Subcutaneous abdominal adipose tissue (tissue), 5 donors: ENCODE measurements at regions not wholly inside any gene's neighbourhood (a gene's known extent, or its start where the extent isn't known, plus 50 kb on each side); places are given as distances from the start of the nearest gene placed in this dataset.

Source experiments
- H3K27ac ChIP-seq: one replicate; pipeline ENCODE4 v1.7.0; 2013; ENCODE audit warnings: low read depth, mild to moderate bottlenecking, inconsistent platforms, low read length, moderate library complexity
- H3K27me3 ChIP-seq, 5 donors: one replicate each; pipeline ENCODE4 v1.7.0; 2013; ENCODE audit warnings: low read length in 5 of 5, inconsistent platforms in 1 of 5; ENCODE audit not compliant: control insufficient read depth in 5 of 5, insufficient read depth in 4 of 5
- H3K36me3 ChIP-seq, 5 donors: one replicate each; pipeline ENCODE4 v1.7.0; 2013; ENCODE audit warnings: low read length in 5 of 5; ENCODE audit not compliant: control insufficient read depth in 5 of 5, insufficient read depth in 5 of 5
- H3K4me1 ChIP-seq, 5 donors: one replicate each; pipeline ENCODE4 v1.7.0; 2013; ENCODE audit warnings: low read length in 5 of 5, mild to moderate bottlenecking in 3 of 5, moderate library complexity in 1 of 5; ENCODE audit not compliant: control insufficient read depth in 5 of 5, insufficient read depth in 5 of 5
- H3K4me3 ChIP-seq, 5 donors: one replicate each; pipeline ENCODE4 v1.7.0; 2013; ENCODE audit warnings: low read length in 5 of 5, low read depth in 1 of 5
- H3K9ac ChIP-seq, 5 donors: one replicate each; pipeline ENCODE4 v1.7.0; 2013; ENCODE audit warnings: low read length in 5 of 5, mild to moderate bottlenecking in 4 of 5, moderate library complexity in 3 of 5
- H3K9me3 ChIP-seq, 5 donors: one replicate each; pipeline ENCODE4 v1.7.0; 2013; ENCODE audit warnings: low read length in 5 of 5; ENCODE audit not compliant: control insufficient read depth in 5 of 5
- donor health status: healthy.
- donor health status: healthy.
- donor health status: healthy.
- donor health status: healthy.
- donor health status: healthy.

GRCh38 chr2:63658176-63658968 is 69.6 kb downstream of the MDH1 start:
- H3K27ac ChIP-seq = peak overlapping the region; percentile 61
- peaks cover 0 to 9% (median 6%) of the 10 kb centered on the region in 5 donors for H3K4me1 ChIP-seq
- no peak overlapping the region for H3K4me3 ChIP-seq
- peak overlapping the region in 1 of 5 donors; percentile 47 for H3K9ac ChIP-seq
- H3K27me3 ChIP-seq = no peaks in the 10 kb centered on the region
- H3K9me3 ChIP-seq = peaks cover 0 to 2% (median 0%) of the 10 kb centered on the region in 5 donors
- H3K36me3 ChIP-seq = peaks cover 0 to 4% (median 0%) of the 10 kb centered on the region in 5 donors

DNA sequence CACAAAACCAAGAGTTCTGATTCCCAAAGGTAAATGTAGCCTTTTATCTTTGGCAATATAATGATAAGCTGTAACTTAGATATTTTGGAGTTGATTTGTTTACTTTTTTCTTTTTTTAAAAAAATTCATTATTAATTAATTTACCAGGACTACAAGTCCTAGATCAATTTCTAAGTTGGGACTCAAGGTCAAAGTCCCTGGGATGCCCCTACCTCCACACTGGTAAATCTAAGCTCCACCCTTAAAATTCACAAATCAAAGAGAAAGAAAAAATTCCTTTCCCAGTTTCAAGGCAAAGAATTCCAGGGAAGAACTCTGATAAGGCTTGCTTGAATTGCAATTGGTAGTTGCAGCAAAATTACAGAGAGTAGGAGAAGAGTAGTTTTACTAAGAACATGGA is 71.3 kb downstream of the MDH1 start:
- Histone ChIP-seq H3K9me3 (no peaks in the 10 kb centered on the region), H3K27me3 (no peaks in the 10 kb centered on the region), H3K4me3 (no peak overlapping the region), H3K4me1 (peaks cover 0 to 13% (median 9%) of the 10 kb centered on the region in 5 donors), H3K27ac (no peak overlapping the region), H3K36me3 (peaks cover 0 to 4% (median 0%) of the 10 kb centered on the region in 5 donors), H3K9ac (no peak overlapping the region)

- Histone ChIP-seq H3K9me3 (no peaks in the 10 kb centered on the region), H3K9ac (no peak overlapping the region), H3K27ac (no peak overlapping the region), H3K27me3 (no peaks in the 10 kb centered on the region), H3K4me3 (no peak overlapping the region), H3K36me3 (peaks cover 0 to 6% (median 0%) of the 10 kb centered on the region in 5 donors), H3K4me1 (peaks cover 2 to 15% (median 9%) of the 10 kb centered on the region in 5 donors)
Observed at GRCh38 chr2:63661076-63661475, 72.3 kb downstream of the MDH1 start.

DNA sequence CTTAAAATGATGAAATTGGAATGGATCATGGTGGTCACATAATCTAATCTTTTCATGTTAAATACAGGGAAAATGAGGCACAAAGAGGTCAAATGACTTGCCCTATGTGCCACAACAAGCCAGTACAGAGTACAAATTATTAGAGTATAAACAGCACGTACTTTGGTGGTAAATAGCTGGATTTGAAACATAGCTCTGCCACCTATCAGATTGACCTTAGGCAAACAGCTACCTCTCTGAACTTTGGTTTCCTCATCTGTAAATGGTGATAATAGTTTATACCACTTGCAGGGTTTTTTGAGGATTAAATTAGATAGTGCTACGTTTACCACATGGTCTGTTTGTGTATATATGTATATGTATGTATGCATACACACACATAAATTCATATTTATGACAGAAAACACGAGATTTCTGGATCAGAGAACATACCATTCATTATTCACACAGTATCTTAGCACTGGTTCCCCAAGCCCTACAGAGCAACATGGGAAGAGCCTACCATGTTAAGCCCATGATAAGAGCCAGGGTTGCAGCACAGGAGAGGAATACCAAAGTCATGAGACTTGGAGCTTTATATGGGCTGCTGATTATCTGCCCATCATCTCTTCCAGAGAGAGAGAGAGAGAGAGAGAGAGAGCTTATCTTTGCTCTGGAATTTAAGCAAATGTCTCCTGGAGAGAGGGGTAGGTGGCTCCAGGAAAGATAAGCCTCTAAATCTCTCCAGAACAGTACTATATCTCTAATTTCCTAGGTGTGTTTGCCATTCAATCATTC is 73.5 kb downstream of the MDH1 start:
- peaks cover 0 to 6% (median 0%) of the 10 kb centered on the region in 5 donors for H3K36me3 ChIP-seq
- peak overlapping the region; percentile 32 for H3K27ac ChIP-seq
- H3K4me3 ChIP-seq = no peak overlapping the region
- no peak overlapping the region for H3K9ac ChIP-seq
- H3K27me3 ChIP-seq = no peaks in the 10 kb centered on the region
- H3K9me3 ChIP-seq = no peaks in the 10 kb centered on the region
- H3K4me1 ChIP-seq = peaks cover 3 to 26% (median 15%) of the 10 kb centered on the region in 5 donors

DNA sequence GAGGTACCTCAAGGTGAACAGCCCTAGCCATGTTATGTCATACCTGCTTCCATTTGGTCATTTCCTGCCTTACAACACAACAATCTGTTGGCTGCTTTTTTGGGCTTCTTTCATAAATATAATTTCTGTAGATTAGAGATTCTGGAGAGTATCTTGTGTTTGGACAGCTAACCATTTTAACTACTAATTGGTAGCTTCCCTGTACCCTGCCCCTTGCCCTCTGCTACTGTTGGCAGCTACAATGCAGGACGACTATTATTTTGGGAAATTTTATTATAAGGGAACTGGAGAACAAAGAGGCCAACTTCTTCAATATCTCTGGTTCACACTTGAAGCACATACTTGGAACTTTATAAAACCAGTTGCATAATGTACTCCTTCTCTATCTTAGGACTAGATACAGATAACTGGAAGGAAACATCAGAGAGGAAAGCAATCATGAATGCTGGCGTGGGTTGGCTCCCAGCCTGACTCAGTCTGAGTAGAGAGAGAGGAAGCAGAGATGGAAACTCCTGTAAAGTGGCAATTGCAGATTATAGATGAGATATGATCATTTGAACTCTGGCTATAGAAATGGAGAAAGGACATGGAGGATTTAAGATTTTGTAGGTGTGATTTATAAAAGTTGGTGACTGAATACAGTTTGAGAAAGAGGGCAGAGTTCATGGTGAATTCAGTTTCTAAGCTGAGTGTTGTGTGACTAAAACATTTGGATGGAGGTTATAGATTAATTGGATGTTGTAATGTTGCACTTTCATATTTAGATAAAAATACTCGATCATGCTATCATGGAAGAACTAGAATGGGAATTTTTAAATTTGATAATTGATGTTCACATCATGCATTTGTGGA is 74.5 kb downstream of the MDH1 start:
- H3K36me3 ChIP-seq = peaks cover 0 to 2% (median 0%) of the 10 kb centered on the region in 5 donors
- no peak overlapping the region for H3K9ac ChIP-seq
- H3K27me3 ChIP-seq = no peaks in the 10 kb centered on the region
- H3K9me3 ChIP-seq = no peaks in the 10 kb centered on the region
- H3K27ac ChIP-seq = peak overlapping the region; percentile 32
- H3K4me1 ChIP-seq = peaks cover 3 to 36% (median 25%) of the 10 kb centered on the region in 5 donors
- H3K4me3 ChIP-seq = no peak overlapping the region

DNA sequence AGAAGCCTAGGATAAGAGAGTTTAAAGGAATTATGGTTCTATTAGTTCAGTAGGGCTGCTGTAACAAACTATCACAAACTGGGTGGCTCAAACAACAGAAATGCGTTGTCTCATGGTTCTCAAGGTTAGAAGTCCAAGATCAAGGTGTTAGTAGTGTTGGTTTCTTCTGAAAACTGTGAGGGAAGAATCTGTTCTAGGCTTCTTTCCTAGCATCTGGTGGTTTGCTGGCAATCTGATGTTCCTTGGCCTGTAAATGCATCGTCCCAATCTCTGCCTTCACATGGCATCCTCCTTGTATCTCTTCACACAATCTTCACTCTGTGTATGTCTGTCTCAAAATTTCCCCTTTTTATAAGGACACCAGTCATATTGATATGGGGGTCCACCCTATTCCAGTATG is 76.3 kb downstream of the MDH1 start:
- peaks cover 0 to 2% (median 0%) of the 10 kb centered on the region in 5 donors for H3K36me3 ChIP-seq
- no peak overlapping the region for H3K9ac ChIP-seq
- H3K4me1 ChIP-seq = peaks cover 3 to 54% (median 27%) of the 10 kb centered on the region in 5 donors
- no peak overlapping the region for H3K27ac ChIP-seq
- no peak overlapping the region for H3K4me3 ChIP-seq
- no peaks in the 10 kb centered on the region for H3K9me3 ChIP-seq
- no peaks in the 10 kb centered on the region for H3K27me3 ChIP-seq

GRCh38 chr2:63665846-63666475 is 77.2 kb downstream of the MDH1 start:
- peaks cover 3 to 63% (median 27%) of the 10 kb centered on the region in 5 donors for H3K4me1 ChIP-seq
- H3K4me3 ChIP-seq = no peak overlapping the region
- H3K36me3 ChIP-seq = peaks cover 0 to 2% (median 0%) of the 10 kb centered on the region in 5 donors
- H3K27ac ChIP-seq = peak overlapping the region; percentile 44
- no peak overlapping the region for H3K9ac ChIP-seq
- no peaks in the 10 kb centered on the region for H3K27me3 ChIP-seq
- no peaks in the 10 kb centered on the region for H3K9me3 ChIP-seq

DNA sequence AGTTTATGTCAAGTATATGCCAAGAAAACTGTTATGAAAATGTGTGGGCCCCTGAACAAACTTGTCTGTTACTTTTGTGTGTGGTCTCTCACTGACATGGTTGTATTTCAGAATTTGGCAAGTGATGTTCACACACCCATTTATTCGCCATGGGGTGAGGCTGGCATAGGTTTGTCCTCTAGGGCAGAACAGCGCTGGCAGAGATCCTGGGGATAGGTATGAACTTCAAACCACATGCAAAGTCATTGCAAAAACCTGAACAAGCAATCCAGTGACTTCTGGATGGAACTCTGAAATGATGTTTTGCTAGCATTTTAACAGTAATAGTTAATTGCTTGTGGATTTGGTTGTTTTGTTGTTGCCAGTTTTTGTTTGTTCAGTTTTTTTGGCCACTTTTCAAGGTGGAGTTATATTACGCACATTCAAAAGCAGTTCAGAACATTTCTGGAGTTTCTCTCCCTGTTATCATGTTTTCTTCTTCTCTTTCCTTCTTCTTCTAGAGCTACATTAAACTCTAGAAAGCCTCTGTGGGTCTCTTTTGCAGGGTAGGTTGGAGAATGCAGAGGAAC is 78.5 kb downstream of the MDH1 start:
- peaks cover 0 to 2% (median 0%) of the 10 kb centered on the region in 5 donors for H3K36me3 ChIP-seq

DNA sequence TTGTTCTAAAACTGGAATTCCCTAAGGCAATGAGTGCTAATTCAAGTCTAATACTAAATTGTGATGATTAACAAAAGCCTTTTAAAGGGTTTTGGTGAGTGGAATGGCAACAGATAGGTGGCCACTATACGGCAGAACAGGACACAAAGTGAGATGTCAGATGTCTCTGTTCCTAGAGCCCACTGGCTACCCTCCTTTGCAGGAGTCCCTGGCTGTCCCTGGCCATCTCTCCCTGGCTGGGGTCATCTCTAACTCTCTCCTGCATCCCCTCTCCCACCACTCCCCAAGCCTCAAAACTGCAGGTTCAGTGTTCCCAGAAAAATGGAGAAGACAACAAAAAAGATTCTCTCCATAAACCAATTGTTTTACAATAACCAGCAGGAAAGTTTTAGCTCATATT is 79.2 kb downstream of the MDH1 start:
- Histone ChIP-seq H3K9me3 (no peaks in the 10 kb centered on the region), H3K27ac (peak overlapping the region; percentile 60), H3K9ac (no peak overlapping the region), H3K4me3 (no peak overlapping the region), H3K4me1 (peaks cover 3 to 66% (median 27%) of the 10 kb centered on the region in 5 donors), H3K27me3 (no peaks in the 10 kb centered on the region), H3K36me3 (peaks cover 0 to 2% (median 0%) of the 10 kb centered on the region in 5 donors)

More for the DNA sequence above, 78.5 kb downstream of the MDH1 start:
- peak overlapping the region; percentile 60 for H3K27ac ChIP-seq
- H3K9me3 ChIP-seq = no peaks in the 10 kb centered on the region
- no peak overlapping the region for H3K4me3 ChIP-seq
- H3K27me3 ChIP-seq = no peaks in the 10 kb centered on the region
- peaks cover 3 to 67% (median 27%) of the 10 kb centered on the region in 5 donors for H3K4me1 ChIP-seq
- H3K9ac ChIP-seq = peak overlapping the region in 1 of 5 donors; percentile 10
